ENCODE measurements at regions not wholly inside any gene's neighbourhood (a gene's known extent, or its start where the extent isn't known, plus 50 kb on each side); places are given as distances from the start of the nearest gene placed in this dataset.

GRCh38 chr5:18740301-18740700 is 1106.0 kb downstream of the TAF11L14 start:
- H2BK20ac ChIP-seq (ENCODE audit: low read depth, low read length, poor library complexity, severe bottlenecking), result no peak overlapping the region
- no peak for DNase-seq
- no peak overlapping the region for H3K27ac Mint-ChIP-seq

More at GRCh38 chr5:18740301-18740700, 1106.0 kb downstream of the TAF11L14 start:
- H2BK15ac ChIP-seq (ENCODE audit: low read depth, low read length), result no peak overlapping the region
- no peak overlapping the region for H4K5ac ChIP-seq (ENCODE audit: insufficient read length, low read depth, low read length)
- H4K8ac ChIP-seq (replicated peaks; ENCODE audit: insufficient read length, low read depth, low read length), result no peak overlapping the region
- H4K20me1 ChIP-seq (ENCODE audit: control insufficient read depth, insufficient read depth, insufficient read length), result no peaks in the 10 kb centered on the region
- no peaks in the 10 kb centered on the region for H3K79me1 ChIP-seq (ENCODE audit: insufficient read depth, low read depth, low read length, poor library complexity, severe bottlenecking)
- H2BK5ac ChIP-seq (ENCODE audit: insufficient read length, low read length), result no peak overlapping the region
- no peak overlapping the region for H3K18ac ChIP-seq (ENCODE audit: insufficient read length, low read depth, low read length)
- H3K27me3 ChIP-seq (ENCODE audit: insufficient read depth, low read length), result no peaks in the 10 kb centered on the region
- no peak overlapping the region for H3K23ac ChIP-seq (ENCODE audit: insufficient read length, low read depth, low read length)
- no peak overlapping the region for H3K27ac ChIP-seq (ENCODE audit: insufficient read length, low read depth, low read length)
- no peak overlapping the region for H3K4me2 ChIP-seq (ENCODE audit: insufficient read depth, insufficient read length, low read length)
- H3K4me1 ChIP-seq (ENCODE audit: insufficient read depth, low read length), result peaks cover 5% of the 10 kb centered on the region; the same call in 1 of the 2 replicates
- no peaks in the 10 kb centered on the region for H3K79me2 ChIP-seq (ENCODE audit: insufficient read depth, low read length)
- H2BK12ac ChIP-seq (ENCODE audit: insufficient read length, low read depth, low read length), result no peak overlapping the region
- no peak overlapping the region for H3K9ac ChIP-seq (ENCODE audit: extremely low read depth, insufficient read length, low read length)
- Mint-ChIP-seq H3K9me3 (peaks cover 0 to 6% of the 10 kb centered on the region in 2 experiments; a peak in 4 of 5 replicates), H3K4me1 (peaks cover 16 to 28% of the 10 kb centered on the region in 2 experiments), H3K36me3 (ENCODE audit: insufficient read depth in 1 of 3, low read depth in 3 of 3) (peaks cover 0 to 5% (median 2%) of the 10 kb centered on the region in 3 experiments; a peak in 3 of 7 replicates), H3K27me3 (ENCODE audit: low read depth) (no peaks in the 10 kb centered on the region), H3K4me3 (no peak overlapping the region)
- H3T11ph ChIP-seq (ENCODE audit: low read length), result no peak overlapping the region
- H3K9me3 ChIP-seq (ENCODE audit: control insufficient read depth, low read depth, low read length), result no peaks in the 10 kb centered on the region
- H3K23me2 ChIP-seq (ENCODE audit: insufficient read length, low read depth, low read length, poor library complexity, severe bottlenecking), result no peaks in the 10 kb centered on the region
- no peak overlapping the region for H3K14ac ChIP-seq (ENCODE audit: insufficient read depth, low read length)
- TF ChIP-seq CTCF (conservative IDR thresholded peaks at IDR 0.05), result no peak
- H2BK120ac ChIP-seq (ENCODE audit: low read depth, low read length, poor library complexity, severe bottlenecking), result no peak overlapping the region
- no peak overlapping the region for H3K4ac ChIP-seq (ENCODE audit: low read depth, low read length)
- no peak overlapping the region for H2AFZ ChIP-seq (ENCODE audit: low read length)
- H3K56ac ChIP-seq (ENCODE audit: insufficient read length, low read depth, low read length), result no peak overlapping the region
- H2AK5ac ChIP-seq (ENCODE audit: insufficient read length, low read length), result no peak overlapping the region
- H4K91ac ChIP-seq (ENCODE audit: insufficient read length, low read depth, low read length), result no peak overlapping the region

Data from H9 (cell line).